H9 (cell line): ENCODE measurements at regions not wholly inside any gene's neighbourhood (a gene's known extent, or its start where the extent isn't known, plus 50 kb on each side); places are given as distances from the start of the nearest gene placed in this dataset.

Experiments used
- DNase-seq: peaks from one replicate; pipeline ENCODE4 v3.0.0-alpha.2; 2017
- H2AFZ ChIP-seq: one replicate; pipeline ENCODE4 v1.6.1; 2013; ENCODE audit warnings: mild to moderate bottlenecking, low read length, control low read depth, moderate library complexity
- H2AK5ac ChIP-seq: 2 replicates; pipeline ENCODE4 v1.6.1; 2013; ENCODE audit warnings: low read length, control low read depth, mixed read lengths; ENCODE audit not compliant: insufficient read length
- H2BK120ac ChIP-seq: one replicate; pipeline ENCODE4 v1.6.1; 2013; ENCODE audit warnings: low read depth, mild to moderate bottlenecking, low read length, control low read depth, inconsistent platforms; ENCODE audit not compliant: poor library complexity, severe bottlenecking
- H2BK12ac ChIP-seq: 2 replicates; pipeline ENCODE4 v1.6.1; 2013; ENCODE audit warnings: low read length, control low read depth, mixed read lengths, low read depth; ENCODE audit not compliant: insufficient read length
- H2BK15ac ChIP-seq: 2 replicates; pipeline ENCODE4 v1.6.1; 2013; ENCODE audit warnings: low read depth, low read length, control low read depth
- H2BK20ac ChIP-seq: one replicate; pipeline ENCODE4 v1.6.1; 2013; ENCODE audit warnings: low read depth, mild to moderate bottlenecking, low read length, control low read depth, inconsistent platforms; ENCODE audit not compliant: poor library complexity, severe bottlenecking
- H2BK5ac ChIP-seq: 2 replicates; pipeline ENCODE4 v1.6.1; 2013; ENCODE audit warnings: low read length, control low read depth, mixed read lengths; ENCODE audit not compliant: insufficient read length
- H3K14ac ChIP-seq: 2 replicates; pipeline ENCODE4 v1.6.1; 2013; ENCODE audit warnings: low read length, control low read depth; ENCODE audit not compliant: insufficient read depth
- H3K18ac ChIP-seq: 2 replicates; pipeline ENCODE4 v1.6.1; 2013; ENCODE audit warnings: low read depth, mild to moderate bottlenecking, mixed read lengths, low read length, control low read depth; ENCODE audit not compliant: insufficient read length
- H3K23ac ChIP-seq: 2 replicates; pipeline ENCODE4 v1.6.1; 2013; ENCODE audit warnings: low read length, control low read depth, mixed read lengths, low read depth; ENCODE audit not compliant: insufficient read length
- H3K23me2 ChIP-seq: 2 replicates; pipeline ENCODE4 v1.6.1; 2013; ENCODE audit warnings: low read depth, mild to moderate bottlenecking, mixed read lengths, low read length, control low read depth; ENCODE audit not compliant: insufficient read length, poor library complexity, severe bottlenecking
- H3K27ac ChIP-seq: 2 replicates; pipeline ENCODE4 v1.5.1; 2013; ENCODE audit warnings: low read length, control low read depth, mixed read lengths, low read depth; ENCODE audit not compliant: insufficient read length
- H3K27me3 ChIP-seq: 2 replicates; pipeline ENCODE4 v1.6.1; 2013; ENCODE audit warnings: low read length, control low read depth, inconsistent platforms; ENCODE audit not compliant: insufficient read depth
- H3K4ac ChIP-seq: 2 replicates; pipeline ENCODE4 v1.6.1; 2013; ENCODE audit warnings: low read depth, mild to moderate bottlenecking, control low read depth, inconsistent platforms, low read length, moderate library complexity
- H3K4me1 ChIP-seq: 2 replicates; pipeline ENCODE4 v1.6.1; 2013; ENCODE audit warnings: low read length, control low read depth, inconsistent platforms; ENCODE audit not compliant: insufficient read depth
- H3K4me2 ChIP-seq: 2 replicates; pipeline ENCODE4 v1.6.1; 2013; ENCODE audit warnings: low read length, control low read depth, mixed read lengths; ENCODE audit not compliant: insufficient read length, insufficient read depth
- H3K56ac ChIP-seq: 2 replicates; pipeline ENCODE4 v1.6.1; 2013; ENCODE audit warnings: low read depth, mild to moderate bottlenecking, mixed read lengths, low read length, control low read depth; ENCODE audit not compliant: insufficient read length
- H3K79me1 ChIP-seq: 2 replicates; pipeline ENCODE4 v1.6.1; 2013; ENCODE audit warnings: low read depth, mild to moderate bottlenecking, moderate library complexity, low read length, control low read depth, inconsistent platforms; ENCODE audit not compliant: insufficient read depth, poor library complexity, severe bottlenecking
- H3K79me2 ChIP-seq: 2 replicates; pipeline ENCODE4 v1.6.1; 2013; ENCODE audit warnings: low read length, control low read depth, inconsistent platforms; ENCODE audit not compliant: insufficient read depth
- H3K9ac ChIP-seq: 2 replicates; pipeline ENCODE4 v1.6.1; 2013; ENCODE audit warnings: low read length, control low read depth, mixed read lengths; ENCODE audit not compliant: insufficient read length; ENCODE audit errors: extremely low read depth
- H3K9me3 ChIP-seq: one replicate; pipeline ENCODE4 v1.6.1; 2013; ENCODE audit warnings: low read depth, low read length, inconsistent platforms; ENCODE audit not compliant: control insufficient read depth
- H3T11ph ChIP-seq: one replicate; pipeline ENCODE4 v1.6.1; 2013; ENCODE audit warnings: mild to moderate bottlenecking, low read length, control low read depth, inconsistent platforms
- H4K20me1 ChIP-seq: one replicate; pipeline ENCODE4 v1.6.1; 2013; ENCODE audit not compliant: control insufficient read depth, insufficient read length, insufficient read depth
- H4K5ac ChIP-seq: 2 replicates; pipeline ENCODE4 v1.6.1; 2013; ENCODE audit warnings: low read depth, mild to moderate bottlenecking, mixed read lengths, low read length, control low read depth; ENCODE audit not compliant: insufficient read length
- H4K8ac ChIP-seq: replicated peaks from 2 replicates; pipeline ENCODE4 v1.6.1; 2013; ENCODE audit warnings: low read length, control low read depth, mixed read lengths, low read depth; ENCODE audit not compliant: insufficient read length
- H4K91ac ChIP-seq: 2 replicates; pipeline ENCODE4 v1.6.1; 2013; ENCODE audit warnings: low read depth, mild to moderate bottlenecking, moderate library complexity, mixed read lengths, low read length, control low read depth; ENCODE audit not compliant: insufficient read length
- H3K27ac Mint-ChIP-seq, 3 experiments: 2 replicates in 2 of 3; 3 replicates in 1 of 3; pipeline ENCODE4 v1.8.0; 2020 to 2021; ENCODE audit warnings: mixed read lengths in 3 of 3, mild to moderate bottlenecking in 1 of 3, moderate library complexity in 1 of 3
- H3K27me3 Mint-ChIP-seq: 2 replicates; pipeline ENCODE4 v1.8.0; 2021; ENCODE audit warnings: low read depth, mild to moderate bottlenecking, moderate library complexity, mixed read lengths
- H3K36me3 Mint-ChIP-seq, 3 experiments: 2 replicates in 2 of 3; 3 replicates in 1 of 3; pipeline ENCODE4 v1.8.0; 2020 to 2021; ENCODE audit warnings: low read depth in 3 of 3, mixed read lengths in 3 of 3; ENCODE audit not compliant: insufficient read depth in 1 of 3
- H3K4me1 Mint-ChIP-seq, 2 experiments: 2 replicates each; pipeline ENCODE4 v1.8.0; 2020; ENCODE audit warnings: mixed read lengths in 2 of 2
- H3K4me3 Mint-ChIP-seq, 2 experiments: 2 replicates in 1 of 2; 3 replicates in 1 of 2; pipeline ENCODE4 v1.8.0; 2020 to 2021; ENCODE audit warnings: mild to moderate bottlenecking in 2 of 2, mixed read lengths in 2 of 2, moderate library complexity in 1 of 2
- H3K9me3 Mint-ChIP-seq, 2 experiments: 2 replicates in 1 of 2; 3 replicates in 1 of 2; pipeline ENCODE4 v1.8.0; 2020; ENCODE audit warnings: mild to moderate bottlenecking in 2 of 2, mixed read lengths in 2 of 2, moderate library complexity in 1 of 2
- CTCF ChIP-seq: fragments of 200-600 bp; sonication (generic); conservative IDR thresholded peaks from 3 replicates; pipeline ENCODE4 v1.8.0; 2021; ENCODE audit warnings: antibody characterized with exemption, mild to moderate bottlenecking
- WGBS: extraction: QIAGEN DNeasy Blood & Tissue Kit; methylation state at CpG from one replicate; pipeline ENCODE4 v1.1.7; 2013; ENCODE audit warnings: missing lambda C conversion rate, low lambda C conversion rate, mixed read lengths; ENCODE audit not compliant: insufficient read length; ENCODE audit errors: extremely low coverage; 5-methylcytosine and 5-hydroxymethylcytosine counted together

GRCh38 chr7:26000841-26001240, 151.2 kb upstream of the NFE2L3 start:
- Mint-ChIP-seq H3K36me3 (no peaks in the 10 kb centered on the region; a peak in 1 of 7 replicates), H3K27ac (no peak overlapping the region; a peak in 1 of 7 replicates), H3K4me3 (no peak overlapping the region), H3K9me3 (no peaks in the 10 kb centered on the region), H3K27me3 (peaks cover 2% of the 10 kb centered on the region), H3K4me1 (peaks cover 0 to 2% of the 10 kb centered on the region in 2 experiments; a peak in 2 of 4 replicates)
- no peak overlapping the region for H4K5ac ChIP-seq
- no peak overlapping the region for H2BK120ac ChIP-seq
- H2BK5ac ChIP-seq: no peak overlapping the region
- no peaks in the 10 kb centered on the region for H4K20me1 ChIP-seq
- no peaks in the 10 kb centered on the region for H3K79me2 ChIP-seq
- no peak overlapping the region for H3K14ac ChIP-seq
- no peak overlapping the region for H3K23ac ChIP-seq
- no peak for TF ChIP-seq CTCF
- H3K23me2 ChIP-seq: no peaks in the 10 kb centered on the region
- H3K18ac ChIP-seq: no peak overlapping the region
- no peak overlapping the region for H3K56ac ChIP-seq
- no peak overlapping the region for H3K9ac ChIP-seq
- no peak overlapping the region for H3K4me2 ChIP-seq
- H3T11ph ChIP-seq: no peak overlapping the region
- no peak overlapping the region for H2BK12ac ChIP-seq
- WGBS: no CpG with 5 or more reads among the region's 3 CpGs
- no peaks in the 10 kb centered on the region for H3K27me3 ChIP-seq
- H3K4me1 ChIP-seq: no peaks in the 10 kb centered on the region
- no peak for DNase-seq
- H4K91ac ChIP-seq: no peak overlapping the region
- no peaks in the 10 kb centered on the region for H3K9me3 ChIP-seq
- no peak overlapping the region for H4K8ac ChIP-seq
- no peak overlapping the region for H2AFZ ChIP-seq
- H2BK15ac ChIP-seq: no peak overlapping the region
- H3K27ac ChIP-seq: no peak overlapping the region
- no peaks in the 10 kb centered on the region for H3K79me1 ChIP-seq
- no peak overlapping the region for H2AK5ac ChIP-seq
- no peak overlapping the region for H3K4ac ChIP-seq
- no peak overlapping the region for H2BK20ac ChIP-seq
